Heart left ventricle (tissue), 13 donors: ENCODE measurements at regions not wholly inside any gene's neighbourhood (a gene's known extent, or its start where the extent isn't known, plus 50 kb on each side); places are given as distances from the start of the nearest gene placed in this dataset.
"Not testable (repeated sequence)": the region's sequence is repeated elsewhere in the genome, so short reads cannot be mapped to it uniquely, and the experiment has no call there.

Experiments used
- CTCF ChIP-seq, 12 donors: fragments of 200-600 bp; sonication (generic) in 4 of 12; IDR thresholded peaks; one replicate each; pipeline versions ENCODE4 v1.5.0 to v1.8.0; 2018 to 2022; ENCODE audit warnings: antibody characterized with exemption in 12 of 12, mild to moderate bottlenecking in 5 of 12
- POLR2A ChIP-seq, 2 donors: fragments of 450-650 bp; IDR thresholded peaks; one replicate each; pipeline ENCODE4 v1.6.1; 2017; ENCODE audit warnings: antibody characterized with exemption in 2 of 2, mild to moderate bottlenecking in 2 of 2, moderate library complexity in 2 of 2
- donor health status: ischemic (EF 13 %, LVEDD 7.1; RV severe dilation, severe dysfunction).
- donor health status: DM: no; HTN: yes; CAD: no.
- donor health status: DM: no; HTN: no; CAD: no.
- donor health status: ischemic (EF 25% LVEDD 6.9; RV normal size, moderate dysfunction).
- donor health status: ischemic (EF 25% LVEDD 5.7; RV mildly dilated, moderate dysfunction).
- donor health status: ischemic (EF 35%, LVEDD 5.7; RV mildly dilated, moderate dysfunction).
- donor health status: nonischemic (EF 11% LVEDD 7.7; RV severe dilation, severe dysfunction).
- donor health status: DM: yes; HTN: yes; CAD: no.
- donor health status: PGD.
- donor health status: ischemic (EF 29% LVEDD 5.4; RV normal size, mild dysfunction).
- donor health status: nonischemic (EF 23%, LVEDD 6.1; RV moderate dilation, normal function).

DNA sequence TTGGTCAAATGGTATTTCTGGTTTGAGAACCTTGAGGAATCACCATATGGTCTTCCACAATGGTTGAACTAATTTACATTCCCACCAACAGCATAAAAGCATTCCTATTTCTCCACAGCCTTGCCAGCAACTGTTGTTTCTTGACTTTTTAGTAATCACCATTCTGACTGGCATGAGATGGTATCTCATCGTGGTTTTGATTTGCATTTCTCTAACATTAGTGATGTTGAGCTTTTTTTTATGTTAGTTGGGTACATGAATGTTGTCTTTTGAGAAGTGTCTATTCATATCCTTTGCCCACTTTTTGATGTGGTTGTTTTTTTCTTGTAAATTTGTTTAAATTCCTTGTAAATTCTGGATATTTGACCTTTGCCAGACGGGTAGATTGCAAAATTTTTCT lies 679.7 kb downstream of the METTL15 start:
- not testable (repeated sequence) for TF ChIP-seq CTCF, POLR2A (IDR thresholded peaks at IDR 0.05)
